ENCODE measurements at regions not wholly inside any gene's neighbourhood (a gene's known extent, or its start where the extent isn't known, plus 50 kb on each side); places are given as distances from the start of the nearest gene placed in this dataset.
"Not testable (repeated sequence)": the region's sequence is repeated elsewhere in the genome, so short reads cannot be mapped to it uniquely, and the experiment has no call there.

GRCh38 chr13:22893777-22894176, 287.0 kb upstream of the SGCG start (continued):
- no peak for TF ChIP-seq ZNF585B (tag by site-specific recombination; IDR thresholded peaks at IDR 0.05)
- no peak for TF ChIP-seq ZNF664 (tag by site-specific recombination; IDR thresholded peaks at IDR 0.05)
- TF ChIP-seq ZNF302 (tag by site-specific recombination; IDR thresholded peaks at IDR 0.05; ENCODE audit: low read depth): no peak
- TF ChIP-seq ZNF239 (tag by site-specific recombination; IDR thresholded peaks at IDR 0.05): no peak
- TF ChIP-seq, protein P1, sequence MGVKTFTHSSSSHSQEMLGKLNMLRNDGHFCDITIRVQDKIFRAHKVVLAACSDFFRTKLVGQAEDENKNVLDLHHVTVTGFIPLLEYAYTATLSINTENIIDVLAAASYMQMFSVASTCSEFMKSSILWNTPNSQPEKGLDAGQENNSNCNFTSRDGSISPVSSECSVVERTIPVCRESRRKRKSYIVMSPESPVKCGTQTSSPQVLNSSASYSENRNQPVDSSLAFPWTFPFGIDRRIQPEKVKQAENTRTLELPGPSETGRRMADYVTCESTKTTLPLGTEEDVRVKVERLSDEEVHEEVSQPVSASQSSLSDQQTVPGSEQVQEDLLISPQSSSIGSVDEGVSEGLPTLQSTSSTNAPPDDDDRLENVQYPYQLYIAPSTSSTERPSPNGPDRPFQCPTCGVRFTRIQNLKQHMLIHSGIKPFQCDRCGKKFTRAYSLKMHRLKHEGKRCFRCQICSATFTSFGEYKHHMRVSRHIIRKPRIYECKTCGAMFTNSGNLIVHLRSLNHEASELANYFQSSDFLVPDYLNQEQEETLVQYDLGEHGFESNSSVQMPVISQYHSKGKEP (tag by site-specific recombination; IDR thresholded peaks at IDR 0.05): no peak
- no peak for TF ChIP-seq SETDB1 (IDR thresholded peaks at IDR 0.05; ENCODE audit: insufficient read length, low read length)
- no peak for TF ChIP-seq ZNF433 (tag by site-specific recombination; IDR thresholded peaks at IDR 0.05; ENCODE audit: low read depth)
- no peak for TF ChIP-seq ZNF391 (tag by site-specific recombination; IDR thresholded peaks at IDR 0.05; ENCODE audit: borderline replicate concordance, low read depth)
- TF ChIP-seq HOXC10 (CRISPR knock-in tag; IDR thresholded peaks at IDR 0.05): no peak
- TF ChIP-seq, protein P2, sequence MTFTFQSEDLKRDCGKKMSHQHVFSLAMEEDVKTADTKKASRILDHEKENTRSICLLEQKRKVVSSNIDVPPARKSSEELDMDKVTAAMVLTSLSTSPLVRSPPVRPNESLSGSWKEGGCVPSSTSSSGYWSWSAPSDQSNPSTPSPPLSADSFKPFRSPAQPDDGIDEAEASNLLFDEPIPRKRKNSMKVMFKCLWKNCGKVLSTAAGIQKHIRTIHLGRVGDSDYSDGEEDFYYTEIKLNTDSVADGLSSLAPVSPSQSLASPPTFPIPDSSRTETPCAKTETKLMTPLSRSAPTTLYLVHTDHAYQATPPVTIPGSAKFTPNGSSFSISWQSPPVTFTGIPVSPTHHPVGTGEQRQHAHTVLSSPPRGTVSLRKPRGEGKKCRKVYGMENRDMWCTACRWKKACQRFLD (tag by site-specific recombination; IDR thresholded peaks at IDR 0.05): no peak
- no peak for TF ChIP-seq GFI1B (tag by site-specific recombination; IDR thresholded peaks at IDR 0.05)
- TF ChIP-seq ZBTB1 (tag by site-specific recombination; IDR thresholded peaks at IDR 0.05): no peak

DNA sequence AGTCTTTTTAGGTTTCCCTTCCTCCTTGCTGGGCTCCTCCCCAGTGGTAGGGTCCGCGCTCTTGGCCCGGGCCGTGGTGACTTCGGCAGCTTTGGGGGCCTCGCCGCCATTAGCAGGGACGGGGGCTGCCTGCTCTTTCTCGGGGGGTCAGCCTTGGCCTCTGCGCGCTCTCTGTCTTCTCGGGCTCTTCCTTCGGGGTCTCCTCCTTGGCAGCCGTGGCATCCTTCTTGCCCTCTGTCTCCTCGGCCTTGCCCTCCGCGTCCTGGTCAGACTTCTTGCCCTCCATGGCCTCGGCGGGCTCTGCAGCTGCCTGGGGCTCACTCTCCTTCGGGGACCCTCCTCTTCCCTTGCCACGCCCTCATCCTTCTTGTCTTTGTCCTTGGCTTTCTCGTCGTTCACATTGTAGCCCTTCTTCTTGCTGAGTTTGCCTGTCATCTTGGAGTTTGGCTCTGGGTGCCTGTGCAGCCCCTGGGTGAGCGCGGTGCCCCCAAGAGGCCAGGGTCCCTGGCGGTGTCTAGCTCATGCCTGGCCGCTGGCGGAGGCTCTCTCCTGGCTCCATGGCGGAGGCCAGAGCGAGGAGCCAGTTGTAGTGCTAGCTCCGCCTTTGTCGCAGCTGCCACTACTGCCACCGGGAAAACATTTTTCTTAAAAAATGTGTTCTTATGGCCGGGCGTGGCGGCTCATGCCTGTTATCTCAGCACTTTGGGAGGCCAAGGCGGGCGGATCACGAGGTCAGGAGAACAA, 283.0 kb upstream of the SGCG start:
- H3K4me1 ChIP-seq (ENCODE audit: control insufficient read depth, insufficient read depth, low read length): no peaks in the 10 kb centered on the region; the same call in 1 of the 2 replicates
- no peaks in the 10 kb centered on the region for H3K9me3 ChIP-seq (ENCODE audit: control insufficient read depth, insufficient read depth, low read depth, low read length)
- TF ChIP-seq EGR2 (tag by site-specific recombination; IDR thresholded peaks at IDR 0.05; ENCODE audit: low read depth): no peak
- TF ChIP-seq, protein P3, sequence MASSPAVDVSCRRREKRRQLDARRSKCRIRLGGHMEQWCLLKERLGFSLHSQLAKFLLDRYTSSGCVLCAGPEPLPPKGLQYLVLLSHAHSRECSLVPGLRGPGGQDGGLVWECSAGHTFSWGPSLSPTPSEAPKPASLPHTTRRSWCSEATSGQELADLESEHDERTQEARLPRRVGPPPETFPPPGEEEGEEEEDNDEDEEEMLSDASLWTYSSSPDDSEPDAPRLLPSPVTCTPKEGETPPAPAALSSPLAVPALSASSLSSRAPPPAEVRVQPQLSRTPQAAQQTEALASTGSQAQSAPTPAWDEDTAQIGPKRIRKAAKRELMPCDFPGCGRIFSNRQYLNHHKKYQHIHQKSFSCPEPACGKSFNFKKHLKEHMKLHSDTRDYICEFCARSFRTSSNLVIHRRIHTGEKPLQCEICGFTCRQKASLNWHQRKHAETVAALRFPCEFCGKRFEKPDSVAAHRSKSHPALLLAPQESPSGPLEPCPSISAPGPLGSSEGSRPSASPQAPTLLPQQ (tag by site-specific recombination; IDR thresholded peaks at IDR 0.05): no peak
- TF ChIP-seq, protein P4, sequence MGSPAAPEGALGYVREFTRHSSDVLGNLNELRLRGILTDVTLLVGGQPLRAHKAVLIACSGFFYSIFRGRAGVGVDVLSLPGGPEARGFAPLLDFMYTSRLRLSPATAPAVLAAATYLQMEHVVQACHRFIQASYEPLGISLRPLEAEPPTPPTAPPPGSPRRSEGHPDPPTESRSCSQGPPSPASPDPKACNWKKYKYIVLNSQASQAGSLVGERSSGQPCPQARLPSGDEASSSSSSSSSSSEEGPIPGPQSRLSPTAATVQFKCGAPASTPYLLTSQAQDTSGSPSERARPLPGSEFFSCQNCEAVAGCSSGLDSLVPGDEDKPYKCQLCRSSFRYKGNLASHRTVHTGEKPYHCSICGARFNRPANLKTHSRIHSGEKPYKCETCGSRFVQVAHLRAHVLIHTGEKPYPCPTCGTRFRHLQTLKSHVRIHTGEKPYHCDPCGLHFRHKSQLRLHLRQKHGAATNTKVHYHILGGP (tag by site-specific recombination; IDR thresholded peaks at IDR 0.05): no peak
- TF ChIP-seq ZNF155 (tag by site-specific recombination; IDR thresholded peaks at IDR 0.05): no peak
- no peak for TF ChIP-seq MEIS1 (CRISPR knock-in tag; IDR thresholded peaks at IDR 0.05; ENCODE audit: borderline replicate concordance)
- no peak overlapping the region for H3K4me3 ChIP-seq (ENCODE audit: low read depth, low read length)
- ChIA-PET POLR2A (no interaction called here), CTCF (no interaction called here)
- no peaks in the 10 kb centered on the region for H3K36me3 ChIP-seq (ENCODE audit: control insufficient read depth in 2 of 2, insufficient read depth in 1 of 2, low read length in 2 of 2)
- H3K27ac ChIP-seq (ENCODE audit: extremely low read depth, low read depth, low read length): no peak overlapping the region

DNA sequence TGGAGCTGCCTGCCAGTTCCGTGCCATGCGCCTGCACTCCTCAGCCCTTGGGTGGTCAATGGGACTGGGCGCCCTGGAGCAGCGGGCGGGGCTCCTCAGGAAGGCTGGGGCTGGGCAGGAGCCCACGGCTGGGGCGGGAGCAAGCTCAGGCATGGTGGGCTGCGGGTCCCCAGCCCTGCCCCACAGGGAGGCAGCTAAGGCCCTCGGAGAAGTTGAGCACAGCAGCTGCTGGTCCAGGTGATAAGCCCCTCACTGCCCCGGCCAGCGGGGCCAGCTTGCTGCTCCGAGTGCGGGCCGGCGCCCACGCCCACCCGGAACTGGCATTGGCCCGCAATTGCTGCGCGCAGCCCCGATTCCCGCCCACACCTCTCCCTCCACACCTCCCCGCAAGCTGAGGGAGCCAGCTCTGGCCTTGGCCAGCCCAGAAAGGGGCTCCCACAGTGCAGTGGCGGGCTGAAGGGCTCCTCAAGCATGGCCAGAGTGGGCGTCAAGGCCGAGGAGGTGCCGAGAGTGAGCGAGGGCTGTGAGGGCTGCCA, 280.3 kb upstream of the SGCG start:
- H3K4me3 ChIP-seq (ENCODE audit: low read depth, low read length); POLR2A ChIA-PET; H3K4me1 ChIP-seq (ENCODE audit: control insufficient read depth, insufficient read depth, low read length); H3K9me3 ChIP-seq (ENCODE audit: control insufficient read depth, insufficient read depth, low read depth, low read length); CTCF ChIA-PET; H3K36me3 ChIP-seq (ENCODE audit: control insufficient read depth in 2 of 2, insufficient read depth in 1 of 2, low read length in 2 of 2); H3K27ac ChIP-seq (ENCODE audit: extremely low read depth, low read depth, low read length): not testable (repeated sequence)
